ENCODE measurements at regions not wholly inside any gene's neighbourhood (a gene's known extent, or its start where the extent isn't known, plus 50 kb on each side); places are given as distances from the start of the nearest gene placed in this dataset.
"Not testable (repeated sequence)": the region's sequence is repeated elsewhere in the genome, so short reads cannot be mapped to it uniquely, and the experiment has no call there.

GRCh38 chr10:42242135-42242805 lies 396.1 kb downstream of the ZNF33B start:
- no peak for TF ChIP-seq ZFX (IDR thresholded peaks at IDR 0.05; ENCODE audit: borderline replicate concordance)
- no peak for TF ChIP-seq CTCF (IDR thresholded peaks at IDR 0.05)
- H3K27ac ChIP-seq: no peak overlapping the region

- H3K27ac ChIP-seq: not testable (repeated sequence)
Observed at GRCh38 chr10:42236401-42236800, 402.0 kb downstream of the ZNF33B start.

- H3K27ac ChIP-seq: not testable (repeated sequence)
Observed at GRCh38 chr10:42235736-42236135, 402.6 kb downstream of the ZNF33B start.

- not testable (repeated sequence) for H3K27ac ChIP-seq
Observed at GRCh38 chr10:42235241-42235640, 403.1 kb downstream of the ZNF33B start.

GRCh38 chr10:42234506-42234905 lies 403.9 kb downstream of the ZNF33B start:
- H3K27ac ChIP-seq: not testable (repeated sequence)

GRCh38 chr10:42233461-42234206 lies 404.7 kb downstream of the ZNF33B start:
- not testable (repeated sequence) for H3K27ac ChIP-seq

GRCh38 chr10:42232955-42233354 lies 405.4 kb downstream of the ZNF33B start:
- not testable (repeated sequence) for H3K27ac ChIP-seq

GRCh38 chr10:42230812-42231211 lies 407.6 kb downstream of the ZNF33B start:
- not testable (repeated sequence) for H3K27ac ChIP-seq

GRCh38 chr10:42230115-42230514 lies 408.3 kb downstream of the ZNF33B start:
- H3K27ac ChIP-seq: not testable (repeated sequence)

- H3K27ac ChIP-seq: not testable (repeated sequence)
Observed at GRCh38 chr10:42227859-42228258, 410.5 kb downstream of the ZNF33B start.

GRCh38 chr10:42193588-42193987 lies 444.8 kb downstream of the ZNF33B start:
- H3K27ac ChIP-seq: not testable (repeated sequence)

GRCh38 chr10:42192450-42192849 lies 445.9 kb downstream of the ZNF33B start:
- TF ChIP-seq CTCF (IDR thresholded peaks at IDR 0.05): peak; percentile 66
- not testable (repeated sequence) for H3K27ac ChIP-seq

- H3K27ac ChIP-seq: not testable (repeated sequence)
Observed at GRCh38 chr10:42187501-42188195, 450.7 kb downstream of the ZNF33B start.
